Retinal pigment epithelial cell (primary cell): ENCODE measurements at regions not wholly inside any gene's neighbourhood (a gene's known extent, or its start where the extent isn't known, plus 50 kb on each side); places are given as distances from the start of the nearest gene placed in this dataset.

Experiments
- DNase-seq: peaks from one replicate; pipeline ENCODE4 v3.0.0-alpha.2; 2010; ENCODE audit warnings: low read depth
- H3K4me3 ChIP-seq: 2 replicates; pipeline ENCODE4 v1.5.1; 2011; ENCODE audit warnings: mild to moderate bottlenecking, low read length, control low read depth, moderate library complexity
- TF ChIP-seq, protein P1 (sequence below): conservative IDR thresholded peaks from 2 replicates; pipeline ENCODE4 v1.5.1; 2011; ENCODE audit warnings: low read depth, low read length, control low read depth, inconsistent platforms

DNA sequence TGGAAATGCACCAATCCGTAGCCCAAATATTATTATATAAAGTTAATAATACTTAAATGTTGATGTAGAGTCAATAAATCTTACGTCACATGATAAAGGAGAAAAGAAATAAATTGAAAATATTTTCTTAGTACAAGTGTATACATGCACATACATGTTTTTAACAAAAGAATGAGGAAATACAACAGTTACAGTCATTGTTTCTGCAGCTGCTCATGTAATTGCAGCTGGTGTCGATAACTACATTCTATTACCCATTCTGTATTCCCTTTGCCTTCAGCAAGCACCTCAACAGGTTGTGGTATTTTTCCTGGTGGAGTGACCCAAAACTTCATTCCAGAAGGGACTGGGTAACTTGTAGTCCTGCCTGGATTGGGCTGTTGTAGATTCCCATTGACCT is 377.8 kb upstream of the FSIP2 start:
- no peak for DNase-seq
- no peak overlapping the region for H3K4me3 ChIP-seq
- TF ChIP-seq, protein P1, sequence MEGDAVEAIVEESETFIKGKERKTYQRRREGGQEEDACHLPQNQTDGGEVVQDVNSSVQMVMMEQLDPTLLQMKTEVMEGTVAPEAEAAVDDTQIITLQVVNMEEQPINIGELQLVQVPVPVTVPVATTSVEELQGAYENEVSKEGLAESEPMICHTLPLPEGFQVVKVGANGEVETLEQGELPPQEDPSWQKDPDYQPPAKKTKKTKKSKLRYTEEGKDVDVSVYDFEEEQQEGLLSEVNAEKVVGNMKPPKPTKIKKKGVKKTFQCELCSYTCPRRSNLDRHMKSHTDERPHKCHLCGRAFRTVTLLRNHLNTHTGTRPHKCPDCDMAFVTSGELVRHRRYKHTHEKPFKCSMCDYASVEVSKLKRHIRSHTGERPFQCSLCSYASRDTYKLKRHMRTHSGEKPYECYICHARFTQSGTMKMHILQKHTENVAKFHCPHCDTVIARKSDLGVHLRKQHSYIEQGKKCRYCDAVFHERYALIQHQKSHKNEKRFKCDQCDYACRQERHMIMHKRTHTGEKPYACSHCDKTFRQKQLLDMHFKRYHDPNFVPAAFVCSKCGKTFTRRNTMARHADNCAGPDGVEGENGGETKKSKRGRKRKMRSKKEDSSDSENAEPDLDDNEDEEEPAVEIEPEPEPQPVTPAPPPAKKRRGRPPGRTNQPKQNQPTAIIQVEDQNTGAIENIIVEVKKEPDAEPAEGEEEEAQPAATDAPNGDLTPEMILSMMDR: no peak

DNA sequence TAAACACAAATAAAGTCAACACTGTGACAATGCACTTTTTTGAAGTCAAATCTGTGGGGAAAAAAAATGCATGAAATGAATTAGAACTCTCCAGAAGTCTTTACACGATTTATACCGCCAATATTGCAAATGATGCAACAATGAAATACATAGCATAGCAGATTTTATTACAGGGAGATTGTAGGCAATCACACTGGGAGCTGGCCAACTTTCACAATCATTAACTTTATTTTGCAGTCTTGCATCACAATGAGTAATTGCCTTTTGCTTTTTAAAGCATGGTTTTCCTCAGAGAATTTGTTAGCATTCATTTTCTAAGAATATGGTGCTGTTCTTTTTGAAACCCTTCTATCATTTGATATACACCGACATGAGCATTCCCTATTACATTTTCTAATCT is 366.4 kb upstream of the FSIP2 start:
- H3K4me3 ChIP-seq: no peak overlapping the region
- no peak for DNase-seq
- TF ChIP-seq, protein P1: no peak

DNA sequence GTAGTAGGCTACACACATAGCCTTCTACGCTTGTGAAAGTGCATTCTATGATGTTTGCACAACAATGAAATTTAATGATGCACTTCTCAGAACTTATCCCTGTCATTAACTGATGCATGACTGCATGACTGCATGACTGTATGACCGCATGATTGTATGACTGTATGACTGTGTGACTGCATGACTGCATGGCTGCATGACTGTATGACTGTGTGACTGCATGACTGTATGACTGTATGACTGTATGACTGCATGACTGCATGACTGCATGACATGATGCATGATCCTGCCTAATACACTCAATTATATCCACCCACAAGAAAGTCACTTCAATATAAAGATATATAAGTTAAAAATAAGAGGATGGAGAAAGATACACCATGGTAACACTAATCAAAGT is 365.4 kb upstream of the FSIP2 start:
- TF ChIP-seq, protein P1: no peak
- H3K4me3 ChIP-seq: no peak overlapping the region
- DNase-seq: no peak

DNA sequence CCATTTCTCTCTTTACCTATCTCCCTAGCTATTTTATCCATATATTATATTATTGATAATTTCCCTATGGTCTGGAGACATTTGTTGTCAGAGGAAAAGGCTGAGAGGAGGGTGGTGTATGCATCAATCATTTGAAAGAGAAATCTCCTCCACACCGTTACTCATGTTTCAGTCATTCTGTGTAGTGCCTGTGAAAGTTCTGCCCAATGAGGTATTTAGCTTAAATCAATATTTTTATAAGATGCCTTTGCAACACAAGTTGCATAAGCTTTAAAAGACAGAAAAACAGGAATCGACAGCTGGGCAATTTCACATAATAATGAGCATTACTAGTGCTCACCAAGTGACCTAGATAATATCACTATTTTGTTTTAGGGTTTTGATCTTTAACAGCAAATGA is 363.7 kb upstream of the FSIP2 start:
- DNase-seq: no peak
- TF ChIP-seq, protein P1: no peak
- H3K4me3 ChIP-seq: no peak overlapping the region

DNA sequence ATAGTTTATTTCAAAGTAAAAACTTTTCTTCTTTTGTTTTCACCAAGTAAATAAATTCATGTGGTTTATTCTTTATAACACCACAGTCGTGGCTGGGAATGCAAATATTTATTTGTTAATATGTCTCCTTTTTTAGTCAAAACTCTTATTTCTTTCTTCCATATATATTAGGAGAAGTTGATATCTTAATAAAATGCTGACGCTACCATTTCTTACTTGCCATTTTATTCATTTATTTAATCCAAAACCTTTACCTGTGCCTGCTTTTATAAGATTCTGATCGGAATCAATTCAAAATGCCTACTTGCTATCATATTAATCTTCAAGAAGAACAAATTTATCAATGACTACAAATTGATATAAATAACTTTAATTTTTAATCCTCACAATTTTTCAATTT is 362.9 kb upstream of the FSIP2 start:
- TF ChIP-seq, protein P1: no peak
- H3K4me3 ChIP-seq: no peak overlapping the region
- DNase-seq: no peak

DNA sequence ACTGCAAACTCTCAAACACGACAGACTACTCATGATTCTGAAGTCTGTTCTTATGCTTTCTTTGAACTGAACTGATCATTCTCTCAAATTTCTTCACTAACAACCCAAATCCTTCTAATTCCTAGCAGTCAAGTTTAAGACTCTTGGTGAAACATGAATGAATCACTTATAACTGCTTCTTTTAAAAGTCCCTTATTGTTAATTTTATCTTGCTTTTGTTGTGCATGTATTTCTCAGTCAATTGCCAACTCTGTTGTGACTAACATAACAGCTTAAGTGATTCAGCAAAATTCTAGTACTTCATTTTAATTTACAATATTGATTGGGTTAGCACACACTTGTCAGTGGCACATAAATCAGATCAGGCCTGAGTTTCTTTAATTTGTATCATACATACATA is 357.0 kb upstream of the FSIP2 start:
- no peak overlapping the region for H3K4me3 ChIP-seq
- no peak for DNase-seq
- TF ChIP-seq, protein P1: no peak

DNA sequence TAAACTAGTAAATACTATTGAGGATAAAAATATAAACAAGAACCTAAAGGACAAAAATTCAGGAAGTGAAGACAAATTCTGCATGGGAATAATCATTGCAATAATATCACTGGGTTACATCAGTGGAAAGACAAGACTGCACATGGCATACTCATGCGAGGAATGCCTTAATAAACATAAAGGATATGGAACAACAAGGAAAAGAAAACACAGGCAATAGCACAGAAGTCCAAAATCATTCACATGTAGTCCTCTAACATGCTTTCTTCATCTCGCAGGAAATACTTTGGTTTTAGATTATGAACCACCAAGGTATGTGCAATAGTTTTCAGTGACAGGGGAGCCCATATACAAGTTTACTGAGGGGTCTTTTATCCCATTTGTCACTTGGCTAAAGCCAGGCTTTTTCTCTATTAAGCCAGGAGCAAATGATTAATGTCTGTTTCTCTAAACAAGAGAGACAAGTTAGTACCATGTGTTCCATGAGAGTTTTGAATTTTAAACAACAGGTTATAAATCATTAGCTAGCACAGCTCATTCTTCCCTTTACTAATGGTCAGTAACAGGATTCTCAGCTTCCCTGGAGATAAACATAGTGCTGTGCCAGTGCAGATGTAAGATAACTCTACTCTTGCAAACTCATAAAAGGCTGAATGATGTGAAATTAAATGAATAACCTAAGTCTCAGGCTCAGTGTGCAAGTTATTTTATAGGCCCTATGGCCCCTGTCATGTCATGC is 353.6 kb upstream of the FSIP2 start:
- no peak for DNase-seq
- TF ChIP-seq, protein P1: no peak
- H3K4me3 ChIP-seq: no peak overlapping the region
